Activated CD4-positive, CD25-positive, alpha-beta regulatory T cell treated with anti-CD3 and anti-CD28 coated beads, Interleukin-2, amount 50 U/mL, for 24 hours (primary cell): ENCODE measurements at regions not wholly inside any gene's neighbourhood (a gene's known extent, or its start where the extent isn't known, plus 50 kb on each side); places are given as distances from the start of the nearest gene placed in this dataset.
"Not testable (repeated sequence)": the region's sequence is repeated elsewhere in the genome, so short reads cannot be mapped to it uniquely, and the experiment has no call there.

ENCODE experiments used
- ATAC-seq, 2 donors: fragments of 150-1000 bp; cut with Tn5 transposase; one replicate each; pipeline ENCODE4 v1.10.0; 2021; ENCODE audit warnings: mild to moderate bottlenecking in 1 of 2, moderate library complexity in 1 of 2

GRCh38 chr12:79990509-79991338, 55.8 kb upstream of the PPP1R12A start:
- not testable (repeated sequence) for ATAC-seq

GRCh38 chr12:79988368-79988767, 53.5 kb upstream of the PPP1R12A start:
- no peak for ATAC-seq

- ATAC-seq = no peak
Observed at GRCh38 chr12:79987731-79988130, 52.8 kb upstream of the PPP1R12A start.
